Stimulated activated naive CD8-positive, alpha-beta T cell treated with anti-CD3 and anti-CD28 coated beads, Interleukin-15, Interleukin-2, amounts not matched to agents 100 ng/mL and 50 ng/mL, for 24 hours (primary cell): ENCODE measurements at regions not wholly inside any gene's neighbourhood (a gene's known extent, or its start where the extent isn't known, plus 50 kb on each side); places are given as distances from the start of the nearest gene placed in this dataset.
"Not testable (repeated sequence)": the region's sequence is repeated elsewhere in the genome, so short reads cannot be mapped to it uniquely, and the experiment has no call there.

Experiments
- H3K27ac Mint-ChIP-seq: one replicate; pipeline ENCODE4 v1.8.0; 2021; ENCODE audit warnings: mild to moderate bottlenecking, mixed read lengths
- H3K27me3 Mint-ChIP-seq: one replicate; pipeline ENCODE4 v1.8.0; 2021; ENCODE audit warnings: mixed read lengths
- H3K36me3 Mint-ChIP-seq: one replicate; pipeline ENCODE4 v1.8.0; 2021; ENCODE audit warnings: low read depth, mixed read lengths
- H3K4me1 Mint-ChIP-seq: one replicate; pipeline ENCODE4 v1.8.0; 2021; ENCODE audit warnings: low read depth, mixed read lengths
- H3K4me3 Mint-ChIP-seq: one replicate; pipeline ENCODE4 v1.8.0; 2021; ENCODE audit warnings: mild to moderate bottlenecking, mixed read lengths
- H3K9me3 Mint-ChIP-seq: one replicate; pipeline ENCODE4 v1.8.0; 2021; ENCODE audit warnings: mixed read lengths

- no peak overlapping the region for H3K27ac Mint-ChIP-seq
- peaks cover 4% of the 10 kb centered on the region for H3K27me3 Mint-ChIP-seq
- no peaks in the 10 kb centered on the region for H3K36me3 Mint-ChIP-seq
- H3K9me3 Mint-ChIP-seq, result peaks cover 4% of the 10 kb centered on the region
- H3K4me1 Mint-ChIP-seq, result peaks cover 21% of the 10 kb centered on the region
- H3K4me3 Mint-ChIP-seq, result no peak overlapping the region
These were observed 202.2 kb upstream of the GPRIN3 start for GRCh38 chr4:89509708-89510281.

GRCh38 chr4:89506866-89507491, 199.4 kb upstream of the GPRIN3 start:
- H3K36me3 Mint-ChIP-seq, result no peaks in the 10 kb centered on the region
- H3K4me3 Mint-ChIP-seq, result no peak overlapping the region
- H3K27me3 Mint-ChIP-seq, result no peaks in the 10 kb centered on the region
- peaks cover 21% of the 10 kb centered on the region for H3K4me1 Mint-ChIP-seq
- no peak overlapping the region for H3K27ac Mint-ChIP-seq
- H3K9me3 Mint-ChIP-seq, result peaks cover 4% of the 10 kb centered on the region

- no peaks in the 10 kb centered on the region for H3K4me1 Mint-ChIP-seq
- no peak overlapping the region for H3K27ac Mint-ChIP-seq
- no peaks in the 10 kb centered on the region for H3K36me3 Mint-ChIP-seq
- H3K27me3 Mint-ChIP-seq, result peaks cover 12% of the 10 kb centered on the region
- no peak overlapping the region for H3K4me3 Mint-ChIP-seq
- H3K9me3 Mint-ChIP-seq, result no peaks in the 10 kb centered on the region
These were observed 195.0 kb upstream of the GPRIN3 start for GRCh38 chr4:89502581-89502980.

GRCh38 chr4:89497517-89498308, 190.1 kb upstream of the GPRIN3 start:
- no peaks in the 10 kb centered on the region for H3K9me3 Mint-ChIP-seq
- H3K27me3 Mint-ChIP-seq, result peaks cover 12% of the 10 kb centered on the region
- no peaks in the 10 kb centered on the region for H3K36me3 Mint-ChIP-seq
- H3K4me1 Mint-ChIP-seq, result no peaks in the 10 kb centered on the region
- no peak overlapping the region for H3K4me3 Mint-ChIP-seq
- no peak overlapping the region for H3K27ac Mint-ChIP-seq

GRCh38 chr4:89496851-89497250, 189.3 kb upstream of the GPRIN3 start:
- Mint-ChIP-seq H3K9me3 (no peaks in the 10 kb centered on the region), H3K4me3 (no peak overlapping the region), H3K27me3 (peaks cover 12% of the 10 kb centered on the region), H3K27ac (no peak overlapping the region), H3K4me1 (no peaks in the 10 kb centered on the region), H3K36me3 (no peaks in the 10 kb centered on the region)

- no peaks in the 10 kb centered on the region for H3K4me1 Mint-ChIP-seq
- H3K9me3 Mint-ChIP-seq, result no peaks in the 10 kb centered on the region
- no peak overlapping the region for H3K27ac Mint-ChIP-seq
- no peaks in the 10 kb centered on the region for H3K27me3 Mint-ChIP-seq
- no peaks in the 10 kb centered on the region for H3K36me3 Mint-ChIP-seq
- H3K4me3 Mint-ChIP-seq, result no peak overlapping the region
These were observed 185.8 kb upstream of the GPRIN3 start for GRCh38 chr4:89493367-89493766.

GRCh38 chr4:89492581-89493071, 185.0 kb upstream of the GPRIN3 start:
- no peaks in the 10 kb centered on the region for H3K27me3 Mint-ChIP-seq
- no peak overlapping the region for H3K4me3 Mint-ChIP-seq
- H3K36me3 Mint-ChIP-seq, result no peaks in the 10 kb centered on the region
- no peak overlapping the region for H3K27ac Mint-ChIP-seq
- no peaks in the 10 kb centered on the region for H3K9me3 Mint-ChIP-seq
- no peaks in the 10 kb centered on the region for H3K4me1 Mint-ChIP-seq

GRCh38 chr4:89491761-89492160, 184.2 kb upstream of the GPRIN3 start:
- no peaks in the 10 kb centered on the region for H3K36me3 Mint-ChIP-seq
- no peaks in the 10 kb centered on the region for H3K27me3 Mint-ChIP-seq
- H3K27ac Mint-ChIP-seq, result no peak overlapping the region

GRCh38 chr4:89489921-89490431, 182.4 kb upstream of the GPRIN3 start:
- H3K27ac Mint-ChIP-seq, H3K36me3 Mint-ChIP-seq, H3K9me3 Mint-ChIP-seq, H3K27me3 Mint-ChIP-seq, H3K4me1 Mint-ChIP-seq, H3K4me3 Mint-ChIP-seq: not testable (repeated sequence)

More at GRCh38 chr4:89491761-89492160, 184.2 kb upstream of the GPRIN3 start:
- Mint-ChIP-seq H3K4me1 (no peaks in the 10 kb centered on the region), H3K4me3 (no peak overlapping the region), H3K9me3 (no peaks in the 10 kb centered on the region)

- no peaks in the 10 kb centered on the region for H3K27me3 Mint-ChIP-seq
These were observed 181.8 kb upstream of the GPRIN3 start for GRCh38 chr4:89489338-89489771.

GRCh38 chr4:89488736-89489135, 181.1 kb upstream of the GPRIN3 start:
- Mint-ChIP-seq H3K27me3 (no peaks in the 10 kb centered on the region), H3K36me3 (no peaks in the 10 kb centered on the region), H3K27ac (no peak overlapping the region), H3K9me3 (no peaks in the 10 kb centered on the region), H3K4me3 (no peak overlapping the region), H3K4me1 (no peaks in the 10 kb centered on the region)

More at GRCh38 chr4:89489338-89489771, 181.8 kb upstream of the GPRIN3 start:
- peak overlapping the region; percentile 42 for H3K27ac Mint-ChIP-seq
- no peaks in the 10 kb centered on the region for H3K4me1 Mint-ChIP-seq
- H3K9me3 Mint-ChIP-seq, result no peaks in the 10 kb centered on the region
- no peaks in the 10 kb centered on the region for H3K36me3 Mint-ChIP-seq
- H3K4me3 Mint-ChIP-seq, result no peak overlapping the region

- H3K36me3 Mint-ChIP-seq, result no peaks in the 10 kb centered on the region
- H3K4me3 Mint-ChIP-seq, result no peak overlapping the region
- H3K9me3 Mint-ChIP-seq, result no peaks in the 10 kb centered on the region
- H3K27ac Mint-ChIP-seq, result no peak overlapping the region
- no peaks in the 10 kb centered on the region for H3K27me3 Mint-ChIP-seq
- no peaks in the 10 kb centered on the region for H3K4me1 Mint-ChIP-seq
These were observed 179.1 kb upstream of the GPRIN3 start for GRCh38 chr4:89486673-89487072.

- no peaks in the 10 kb centered on the region for H3K36me3 Mint-ChIP-seq
- H3K27me3 Mint-ChIP-seq, result no peaks in the 10 kb centered on the region
- H3K9me3 Mint-ChIP-seq, result peaks cover 2% of the 10 kb centered on the region
- H3K4me1 Mint-ChIP-seq, result no peaks in the 10 kb centered on the region
- no peak overlapping the region for H3K27ac Mint-ChIP-seq
- H3K4me3 Mint-ChIP-seq, result no peak overlapping the region
These were observed 178.4 kb upstream of the GPRIN3 start for GRCh38 chr4:89486042-89486441.

GRCh38 chr4:89483833-89484232, 176.2 kb upstream of the GPRIN3 start:
- no peak overlapping the region for H3K27ac Mint-ChIP-seq
- H3K9me3 Mint-ChIP-seq, result peaks cover 7% of the 10 kb centered on the region
- no peaks in the 10 kb centered on the region for H3K4me1 Mint-ChIP-seq
- H3K27me3 Mint-ChIP-seq, result no peaks in the 10 kb centered on the region
- no peaks in the 10 kb centered on the region for H3K36me3 Mint-ChIP-seq
- no peak overlapping the region for H3K4me3 Mint-ChIP-seq

GRCh38 chr4:89482926-89483595, 175.5 kb upstream of the GPRIN3 start:
- H3K36me3 Mint-ChIP-seq, result no peaks in the 10 kb centered on the region
- H3K4me3 Mint-ChIP-seq, result no peak overlapping the region
- H3K27me3 Mint-ChIP-seq, result no peaks in the 10 kb centered on the region
- peaks cover 7% of the 10 kb centered on the region for H3K9me3 Mint-ChIP-seq
- no peak overlapping the region for H3K27ac Mint-ChIP-seq
- H3K4me1 Mint-ChIP-seq, result no peaks in the 10 kb centered on the region
